GM20431 (cell line): ENCODE measurements at regions not wholly inside any gene's neighbourhood (a gene's known extent, or its start where the extent isn't known, plus 50 kb on each side); places are given as distances from the start of the nearest gene placed in this dataset.

Experiments used
- in situ Hi-C: fragments of 300-500 bp; cut with MseI, MboI; formaldehyde crosslinking; loops from one replicate; pipeline ENCODE4 v1.15.0; 2020; ENCODE audit warnings: low sequenced_read_pairs; ENCODE audit not compliant: unreplicated experiment

GRCh38 chr14:97452314-97452713 is 655.1 kb downstream of the VRK1 start:
- in situ Hi-C loops = no loop called here

DNA sequence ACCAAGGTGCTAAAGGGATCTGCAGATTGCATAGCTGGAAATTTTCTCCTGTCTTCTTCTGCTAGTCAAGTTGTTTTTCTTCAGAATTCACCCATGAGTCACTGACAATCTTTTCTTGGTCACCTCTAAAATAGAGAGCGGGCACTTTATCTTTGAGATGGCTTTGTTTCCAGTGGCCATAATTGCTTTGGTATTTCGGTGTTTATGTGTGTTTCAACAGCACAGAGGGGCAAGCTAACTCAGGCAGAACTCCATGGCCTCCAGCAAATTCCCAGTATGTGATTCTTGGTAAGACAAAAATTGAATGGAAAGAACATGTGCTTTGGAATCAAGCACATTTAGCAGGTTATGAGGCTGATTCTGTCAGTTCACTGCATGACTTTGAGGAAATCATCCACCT is 656.8 kb downstream of the VRK1 start:
- in situ Hi-C loops = no loop called here

DNA sequence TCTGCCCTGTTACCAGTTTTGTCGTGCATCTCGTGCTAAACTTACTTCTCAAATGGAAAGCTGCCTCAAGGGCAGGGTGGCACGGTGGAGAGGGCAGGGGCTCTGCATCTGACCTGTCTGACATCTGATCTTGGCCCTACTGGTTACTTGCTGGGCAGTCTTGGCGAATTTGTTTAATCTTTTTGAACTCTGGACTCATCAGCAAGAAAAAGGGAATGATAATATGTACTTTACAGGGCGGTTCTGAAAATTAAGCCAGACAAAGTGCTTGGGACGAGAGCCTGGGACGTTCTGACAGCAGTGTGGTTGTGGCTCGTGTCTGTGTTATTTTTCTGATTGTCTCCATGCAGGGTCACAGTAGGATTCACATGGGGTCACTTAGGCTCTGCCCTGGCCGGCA is 659.3 kb downstream of the VRK1 start:
- in situ Hi-C loops = no loop called here

DNA sequence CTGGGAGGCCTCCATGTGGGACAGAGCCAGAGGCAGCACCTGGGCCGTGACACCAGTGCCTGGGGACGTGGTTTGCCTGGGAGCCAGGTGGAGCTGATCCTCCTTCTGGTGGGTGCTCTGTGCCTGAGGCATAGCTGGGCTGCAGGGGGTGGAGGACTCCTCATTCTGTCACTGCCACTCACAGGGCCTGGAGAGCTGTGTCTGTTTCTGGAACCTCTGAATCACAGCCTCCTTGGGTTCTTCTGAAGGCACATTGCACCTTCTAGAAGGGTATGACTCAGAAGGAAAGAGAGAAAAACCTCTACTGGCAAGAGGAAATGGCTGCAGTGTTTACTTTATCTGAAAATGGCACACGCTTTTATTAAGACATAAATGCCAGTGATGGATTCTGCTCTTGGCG is 659.8 kb downstream of the VRK1 start:
- in situ Hi-C loops = no loop called here

GRCh38 chr14:97457575-97458085 is 660.4 kb downstream of the VRK1 start:
- in situ Hi-C loops = no loop called here

DNA sequence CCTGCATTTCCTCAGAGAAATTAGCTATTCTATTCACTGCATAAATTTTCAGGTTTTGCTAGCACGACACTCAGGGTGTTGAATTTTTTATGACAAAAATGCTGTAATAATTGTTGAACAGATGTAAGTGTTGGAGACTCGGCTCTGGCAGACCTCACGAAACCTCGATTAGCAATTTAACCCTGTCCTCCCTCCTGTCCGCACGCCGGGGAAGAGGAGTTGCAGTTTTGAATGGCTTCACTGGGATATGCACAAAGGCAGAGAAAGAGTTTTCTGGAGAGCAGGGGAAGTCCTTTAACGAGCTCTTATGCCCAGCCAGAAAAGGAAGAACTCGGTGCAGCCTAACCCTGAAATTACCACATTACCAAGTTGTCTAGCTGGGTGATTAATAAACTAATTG is 661.1 kb downstream of the VRK1 start:
- in situ Hi-C loops = no loop called here

- in situ Hi-C loops = no loop called here
Observed at GRCh38 chr14:97458661-97459579, 661.7 kb downstream of the VRK1 start.

- in situ Hi-C loops = no loop called here
Observed at GRCh38 chr14:97462081-97462480, 664.9 kb downstream of the VRK1 start.

GRCh38 chr14:97468220-97468619 is 671.0 kb downstream of the VRK1 start:
- in situ Hi-C loops = no loop called here

DNA sequence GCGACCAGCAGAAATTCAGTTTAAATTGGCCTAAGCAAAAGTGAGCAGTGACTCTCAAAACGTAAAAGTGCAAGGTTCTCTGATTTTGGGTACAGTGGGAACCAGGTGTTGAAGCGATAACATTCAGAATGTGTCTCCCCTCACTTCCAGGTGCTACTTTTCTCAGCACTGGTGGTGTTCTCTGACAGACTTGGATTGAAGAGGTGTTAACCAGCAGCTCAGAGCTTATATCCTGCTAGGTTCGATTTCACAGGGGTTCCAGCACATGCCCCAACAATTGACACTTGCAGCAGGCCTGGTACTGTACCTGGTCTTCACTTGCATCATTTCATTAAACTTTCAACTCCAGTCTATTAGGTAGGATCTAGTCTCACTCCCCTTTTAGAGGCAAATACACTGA is 680.2 kb downstream of the VRK1 start:
- in situ Hi-C loops = no loop called here

- in situ Hi-C loops = no loop called here
Observed at GRCh38 chr14:97485201-97485600, 688.0 kb downstream of the VRK1 start.

- in situ Hi-C loops = no loop called here
Observed at GRCh38 chr14:97486601-97487120, 689.5 kb downstream of the VRK1 start.

DNA sequence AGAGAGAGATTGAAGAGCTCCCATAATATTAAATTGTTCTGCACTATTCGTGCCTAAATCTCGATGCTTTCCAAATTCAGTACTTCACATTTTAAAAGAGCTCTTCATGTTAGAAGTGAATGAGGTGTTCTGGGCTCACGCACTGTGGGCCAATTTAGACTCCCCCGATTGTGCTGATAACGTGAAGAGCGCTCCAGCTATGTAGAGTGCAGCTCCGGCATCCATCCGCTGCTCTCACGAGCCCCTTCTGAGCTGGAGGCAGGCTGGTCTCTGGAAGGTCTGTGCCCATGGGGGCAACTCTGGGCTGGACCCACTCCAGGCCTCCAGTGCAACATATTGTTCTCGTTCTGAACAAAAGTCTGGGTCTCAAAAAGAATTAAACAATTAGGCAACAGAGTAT is 692.6 kb downstream of the VRK1 start:
- in situ Hi-C loops = no loop called here

DNA sequence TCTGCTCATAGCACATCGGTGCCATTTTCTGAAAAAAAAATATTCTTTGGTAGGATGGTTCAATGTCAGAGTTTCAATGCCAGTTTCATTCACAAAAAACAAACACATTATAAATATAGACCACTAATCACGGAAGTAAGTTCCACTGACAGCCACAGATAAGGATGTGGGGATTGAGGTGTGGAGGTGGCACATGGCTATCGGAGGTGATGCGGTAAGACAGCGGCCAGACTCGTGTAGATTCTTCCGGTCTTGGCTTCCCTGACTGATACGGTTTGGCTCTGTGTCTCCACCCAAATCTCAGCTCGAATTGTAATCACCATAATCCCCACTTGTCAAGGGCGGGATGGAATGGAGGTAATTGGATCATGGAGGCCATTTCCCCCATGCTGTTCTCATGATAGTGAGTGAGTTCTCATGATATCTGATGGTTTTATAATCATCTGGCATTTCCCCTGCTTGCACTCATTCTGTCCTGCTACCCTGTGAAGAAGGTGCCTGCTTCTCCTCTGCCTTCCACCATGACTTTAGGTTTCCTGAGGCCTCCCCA is 693.4 kb downstream of the VRK1 start:
- in situ Hi-C loops = no loop called here

GRCh38 chr14:97491697-97492096 is 694.5 kb downstream of the VRK1 start:
- in situ Hi-C loops = no loop called here

DNA sequence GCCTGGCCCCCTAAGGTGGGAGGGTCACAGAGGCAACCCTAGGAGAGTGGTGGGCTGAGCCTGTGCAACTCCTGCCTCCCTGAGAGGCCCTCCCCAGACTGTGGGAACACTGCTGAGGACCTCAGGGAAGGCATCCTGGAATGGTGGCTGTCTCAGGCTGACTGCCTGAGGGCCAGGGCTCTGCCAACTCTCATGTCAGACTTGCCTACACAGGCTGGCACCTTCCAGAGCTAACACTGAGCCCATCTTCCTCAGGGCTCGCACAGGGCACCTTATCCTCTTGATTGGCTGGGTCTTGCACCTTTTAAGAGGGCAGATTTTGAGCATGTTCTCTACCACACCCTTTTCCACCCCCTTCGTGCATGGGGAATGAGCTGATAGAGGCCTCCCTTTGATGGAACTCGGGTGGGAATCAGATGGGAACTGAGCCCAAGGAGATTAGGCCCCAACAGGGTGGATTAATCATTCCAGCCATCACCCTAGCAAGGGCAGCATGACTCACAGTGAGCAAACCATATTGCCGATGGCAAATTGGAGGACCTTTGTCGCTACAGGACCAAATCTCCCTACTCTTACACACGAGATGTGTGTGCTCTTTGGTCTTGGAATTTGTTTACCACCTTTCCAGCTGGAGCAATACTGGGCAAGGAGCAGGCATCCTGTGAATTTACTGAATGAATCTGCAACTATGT is 702.8 kb downstream of the VRK1 start:
- in situ Hi-C loops = no loop called here

- in situ Hi-C loops = no loop called here
Observed at GRCh38 chr14:97506626-97507025, 709.4 kb downstream of the VRK1 start.

- in situ Hi-C loops = no loop called here
Observed at GRCh38 chr14:97513891-97514290, 716.7 kb downstream of the VRK1 start.

GRCh38 chr14:97517566-97518234 is 720.5 kb downstream of the VRK1 start:
- in situ Hi-C loops = no loop called here

DNA sequence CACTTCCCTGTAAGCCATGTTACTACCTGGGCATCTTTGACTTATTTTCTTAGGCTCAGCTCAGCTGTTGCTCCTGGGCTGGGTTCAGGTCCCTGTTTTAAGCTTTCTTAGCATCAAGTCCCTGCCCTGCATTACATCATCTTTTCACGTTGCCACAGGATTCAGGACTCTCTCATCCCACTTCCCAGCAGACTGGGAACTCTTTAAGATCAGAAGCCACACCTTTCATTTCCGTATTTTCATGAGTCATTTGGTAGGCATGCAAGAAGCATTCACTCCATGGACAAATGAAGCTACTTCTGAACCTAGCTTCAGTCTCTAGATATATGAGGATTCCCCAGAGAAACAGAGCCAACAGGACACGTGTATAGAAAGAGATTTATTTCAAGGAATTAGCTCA is 726.8 kb downstream of the VRK1 start:
- in situ Hi-C loops = no loop called here
